IPS DF 6.9 (cell line): ENCODE measurements at regions not wholly inside any gene's neighbourhood (a gene's known extent, or its start where the extent isn't known, plus 50 kb on each side); places are given as distances from the start of the nearest gene placed in this dataset.

Experiments
- DNase-seq: peaks from one replicate; pipeline ENCODE4 v3.0.0-alpha.2; 2013; ENCODE audit warnings: low read depth, low spot score
- H3K27ac ChIP-seq: one replicate; pipeline ENCODE4 v1.5.1; 2013; ENCODE audit warnings: low read length, control low read depth
- H3K27me3 ChIP-seq: 2 replicates; pipeline ENCODE4 v1.6.1; 2013; ENCODE audit warnings: mild to moderate bottlenecking, low read length; ENCODE audit not compliant: control insufficient read depth, insufficient read depth
- H3K36me3 ChIP-seq: 2 replicates; pipeline ENCODE4 v1.6.1; 2013; ENCODE audit warnings: low read length; ENCODE audit not compliant: control insufficient read depth, insufficient read depth
- H3K4me1 ChIP-seq: 2 replicates; pipeline ENCODE4 v1.6.1; 2013; ENCODE audit warnings: low read length; ENCODE audit not compliant: control insufficient read depth, insufficient read depth
- H3K4me3 ChIP-seq: 2 replicates; pipeline ENCODE4 v1.5.1; 2013; ENCODE audit warnings: mild to moderate bottlenecking, low read length
- H3K9me3 ChIP-seq: 2 replicates; pipeline ENCODE4 v1.6.1; 2013; ENCODE audit warnings: low read length, inconsistent platforms; ENCODE audit not compliant: control insufficient read depth, insufficient read depth
- WGBS: extraction: QIAGEN DNeasy Blood & Tissue Kit; methylation state at CpG from one replicate; pipeline ENCODE4 v1.1.7; 2013; ENCODE audit warnings: mixed read lengths, missing lambda C conversion rate; ENCODE audit not compliant: insufficient read length, insufficient coverage; 5-methylcytosine and 5-hydroxymethylcytosine counted together

GRCh38 chr5:89904442-89904841 lies 505.1 kb downstream of the CETN3 start:
- DNase-seq: no peak
- Histone ChIP-seq H3K4me1 (no peaks in the 10 kb centered on the region), H3K9me3 (no peaks in the 10 kb centered on the region), H3K36me3 (no peaks in the 10 kb centered on the region), H3K27ac (no peak overlapping the region), H3K27me3 (no peaks in the 10 kb centered on the region), H3K4me3 (no peak overlapping the region)
- no CpG with 5 or more reads among the region's 2 CpGs for WGBS

- Histone ChIP-seq H3K4me1 (no peaks in the 10 kb centered on the region), H3K9me3 (no peaks in the 10 kb centered on the region), H3K36me3 (no peaks in the 10 kb centered on the region), H3K27me3 (no peaks in the 10 kb centered on the region), H3K27ac (no peak overlapping the region), H3K4me3 (no peak overlapping the region)
- DNase-seq: no peak
- WGBS: no CpG with 5 or more reads among the region's 4 CpGs
Measured at GRCh38 chr5:89901983-89902382, 507.6 kb downstream of the CETN3 start.

GRCh38 chr5:89901346-89901745 lies 508.2 kb downstream of the CETN3 start:
- H3K27me3 ChIP-seq: no peaks in the 10 kb centered on the region
- H3K4me3 ChIP-seq: no peak overlapping the region
- no peaks in the 10 kb centered on the region for H3K36me3 ChIP-seq
- no peak overlapping the region for H3K27ac ChIP-seq
- DNase-seq: no peak
- no peaks in the 10 kb centered on the region for H3K4me1 ChIP-seq
- no CpG with 5 or more reads among the region's 1 CpG for WGBS
- no peaks in the 10 kb centered on the region for H3K9me3 ChIP-seq

DNA sequence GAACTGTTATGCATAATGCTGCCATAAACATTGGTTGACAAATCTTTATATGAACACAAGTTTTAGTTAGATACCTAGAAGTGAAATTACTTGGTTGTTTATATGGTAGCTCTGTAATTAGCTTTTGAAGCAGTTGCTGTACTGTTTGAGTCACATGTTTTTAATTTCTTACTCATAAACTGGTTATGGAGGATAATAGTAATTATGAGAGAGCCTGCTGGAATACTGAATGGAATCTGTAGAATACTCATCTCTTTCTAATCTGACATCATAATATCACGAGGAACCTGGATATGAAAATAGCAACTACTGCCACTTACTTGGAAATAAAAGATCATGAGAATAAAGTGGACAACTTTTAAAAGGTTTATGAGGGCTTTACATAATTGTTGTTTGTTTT lies 509.2 kb downstream of the CETN3 start:
- Histone ChIP-seq H3K4me3 (no peak overlapping the region), H3K27me3 (no peaks in the 10 kb centered on the region), H3K9me3 (no peaks in the 10 kb centered on the region), H3K27ac (no peak overlapping the region), H3K4me1 (no peaks in the 10 kb centered on the region), H3K36me3 (no peaks in the 10 kb centered on the region)
- no peak for DNase-seq
- WGBS: no CpG with 5 or more reads among the region's 1 CpG

DNA sequence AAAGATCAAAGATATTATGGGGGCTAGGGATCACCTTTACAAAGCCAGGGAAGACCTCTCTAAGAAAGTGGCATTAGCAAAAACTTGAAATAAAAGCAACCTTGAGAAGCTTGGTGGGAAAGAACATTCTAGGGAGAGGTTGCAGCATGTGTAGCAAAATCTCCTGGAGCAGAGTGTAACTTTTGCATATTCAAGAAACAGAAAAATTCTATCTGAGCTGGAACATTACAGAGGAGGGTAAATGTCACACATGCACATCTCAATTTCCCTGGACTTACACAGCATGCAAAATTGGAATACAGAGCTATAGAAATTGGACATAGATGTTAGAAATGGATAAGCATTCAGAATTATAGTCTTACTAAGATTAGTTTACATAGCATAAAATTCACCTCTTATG lies 510.0 kb downstream of the CETN3 start:
- DNase-seq: no peak
- no peaks in the 10 kb centered on the region for H3K9me3 ChIP-seq
- H3K27me3 ChIP-seq: no peaks in the 10 kb centered on the region
- no peaks in the 10 kb centered on the region for H3K4me1 ChIP-seq
- no peak overlapping the region for H3K27ac ChIP-seq
- H3K36me3 ChIP-seq: no peaks in the 10 kb centered on the region
- H3K4me3 ChIP-seq: no peak overlapping the region

DNA sequence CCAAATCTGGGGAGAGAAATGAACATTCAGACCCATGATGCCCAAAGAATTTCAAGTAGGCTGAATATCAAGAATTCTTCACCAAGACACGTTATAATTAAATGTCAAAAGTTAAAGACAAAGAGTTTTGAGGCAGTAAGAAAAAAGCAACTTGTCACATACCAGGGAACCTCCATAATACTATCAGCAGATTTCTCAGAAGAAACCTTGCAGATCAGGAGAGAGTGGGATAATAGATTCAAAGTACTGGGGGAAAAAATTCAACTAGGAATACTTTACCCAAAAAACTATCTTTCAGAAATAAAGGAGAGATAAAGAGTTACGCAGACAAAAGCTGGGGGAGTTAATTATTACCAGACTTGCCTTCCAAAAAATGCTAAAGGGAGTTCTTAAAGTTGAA lies 516.0 kb downstream of the CETN3 start:
- peaks cover 1% of the 10 kb centered on the region; the same call in 1 of the 2 replicates for H3K4me1 ChIP-seq
- no CpG with 5 or more reads among the region's 2 CpGs for WGBS

GRCh38 chr5:89885670-89886069 lies 523.9 kb downstream of the CETN3 start:
- no peak for DNase-seq
- H3K27me3 ChIP-seq: no peaks in the 10 kb centered on the region
- H3K27ac ChIP-seq: no peak overlapping the region
- H3K9me3 ChIP-seq: no peaks in the 10 kb centered on the region
- no peaks in the 10 kb centered on the region for H3K36me3 ChIP-seq
- H3K4me1 ChIP-seq: peaks cover 1% of the 10 kb centered on the region; the same call in 1 of the 2 replicates
- no peak overlapping the region for H3K4me3 ChIP-seq

More for the DNA sequence above, 516.0 kb downstream of the CETN3 start:
- no peak overlapping the region for H3K27ac ChIP-seq
- DNase-seq: no peak
- H3K9me3 ChIP-seq: no peaks in the 10 kb centered on the region; the same call in 1 of the 2 replicates
- H3K27me3 ChIP-seq: no peaks in the 10 kb centered on the region
- no peaks in the 10 kb centered on the region for H3K36me3 ChIP-seq
- H3K4me3 ChIP-seq: no peak overlapping the region

- DNase-seq: no peak
- no peaks in the 10 kb centered on the region for H3K4me1 ChIP-seq
Measured at GRCh38 chr5:89883967-89884366, 525.6 kb downstream of the CETN3 start.

DNA sequence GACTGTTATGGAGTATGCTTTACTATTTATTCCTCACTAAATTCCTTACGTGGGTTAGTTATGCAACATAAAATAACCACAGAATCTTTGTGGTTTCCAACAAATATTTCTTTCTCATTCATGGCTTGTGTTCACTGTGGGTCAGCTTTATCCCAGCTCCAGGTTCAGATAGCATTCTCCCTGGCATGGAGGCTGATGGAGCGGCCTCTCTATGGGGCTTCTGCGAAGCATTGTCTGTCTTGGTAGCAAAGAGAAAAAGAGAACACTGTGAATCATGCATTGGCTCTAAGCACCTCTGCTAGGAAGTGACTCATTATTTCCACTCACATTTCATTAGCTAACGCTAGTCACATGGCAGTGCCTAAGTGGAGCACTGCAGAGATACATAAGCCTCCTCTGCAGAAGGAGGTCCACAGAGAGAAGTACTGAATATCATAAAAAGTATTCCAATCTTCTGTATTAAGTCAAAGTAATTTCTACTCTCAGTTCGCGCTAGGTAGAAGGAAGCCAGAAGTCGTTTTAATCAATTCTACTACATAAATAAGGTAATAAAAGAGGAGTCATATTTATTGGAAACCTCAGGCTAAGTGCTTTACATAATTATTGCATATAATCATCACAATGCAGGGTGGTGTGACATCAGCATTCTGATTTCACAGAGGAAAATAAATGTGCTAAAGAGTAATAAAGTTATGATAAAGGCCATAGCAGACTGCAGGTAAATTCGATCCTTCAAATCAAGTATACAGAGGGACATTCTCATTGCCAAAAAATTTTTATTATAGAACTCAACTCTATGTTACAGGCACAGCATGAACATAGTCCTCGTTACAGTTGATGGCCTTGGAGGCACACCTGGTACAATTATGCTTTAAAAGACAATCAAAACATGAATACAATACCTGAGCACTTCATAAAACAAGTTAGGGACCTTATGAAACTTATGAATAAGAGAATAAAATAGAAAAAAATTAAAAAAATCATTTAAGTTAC lies 531.1 kb downstream of the CETN3 start:
- Histone ChIP-seq H3K9me3 (no peaks in the 10 kb centered on the region), H3K27me3 (no peaks in the 10 kb centered on the region), H3K36me3 (no peaks in the 10 kb centered on the region), H3K4me1 (no peaks in the 10 kb centered on the region), H3K4me3 (no peak overlapping the region), H3K27ac (no peak overlapping the region)
- DNase-seq: no peak
- WGBS: no CpG with 5 or more reads among the region's 9 CpGs

More at GRCh38 chr5:89883967-89884366, 525.6 kb downstream of the CETN3 start:
- no peak overlapping the region for H3K4me3 ChIP-seq
- no peaks in the 10 kb centered on the region for H3K9me3 ChIP-seq
- no peaks in the 10 kb centered on the region for H3K36me3 ChIP-seq
- H3K27me3 ChIP-seq: no peaks in the 10 kb centered on the region
- no peak overlapping the region for H3K27ac ChIP-seq

- no peak overlapping the region for H3K4me3 ChIP-seq
- H3K36me3 ChIP-seq: no peaks in the 10 kb centered on the region
- H3K27ac ChIP-seq: no peak overlapping the region
- no CpG with 5 or more reads among the region's 2 CpGs for WGBS
- H3K9me3 ChIP-seq: no peaks in the 10 kb centered on the region
- DNase-seq: no peak
- no peaks in the 10 kb centered on the region for H3K27me3 ChIP-seq
- H3K4me1 ChIP-seq: no peaks in the 10 kb centered on the region
Measured at GRCh38 chr5:89871906-89872305, 537.6 kb downstream of the CETN3 start.

DNA sequence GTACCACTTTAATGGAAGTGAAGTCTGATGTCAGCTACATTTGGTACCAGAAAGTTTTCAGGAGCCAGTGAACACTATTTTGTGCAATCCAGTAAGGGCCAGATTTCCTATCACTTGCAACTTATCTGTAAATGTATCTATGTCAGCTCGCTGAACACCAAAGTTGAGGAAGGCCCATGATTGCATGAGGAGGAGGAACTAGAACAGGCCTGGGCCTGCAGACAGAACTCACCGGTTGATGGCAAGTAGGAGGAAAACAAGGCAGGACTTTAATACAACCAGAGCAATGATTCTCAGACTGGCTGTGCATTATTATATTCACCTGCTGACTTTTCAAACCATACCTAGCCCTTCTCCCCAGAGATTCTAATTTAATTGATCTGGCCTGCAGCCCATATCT lies 540.2 kb downstream of the CETN3 start:
- Histone ChIP-seq H3K4me3 (no peak overlapping the region), H3K27me3 (no peaks in the 10 kb centered on the region), H3K36me3 (no peaks in the 10 kb centered on the region), H3K27ac (no peak overlapping the region), H3K4me1 (no peaks in the 10 kb centered on the region), H3K9me3 (no peaks in the 10 kb centered on the region)
- no peak for DNase-seq
- WGBS: no CpG with 5 or more reads among the region's 2 CpGs
